ENCODE measurements at regions not wholly inside any gene's neighbourhood (a gene's known extent, or its start where the extent isn't known, plus 50 kb on each side); places are given as distances from the start of the nearest gene placed in this dataset.

DNA sequence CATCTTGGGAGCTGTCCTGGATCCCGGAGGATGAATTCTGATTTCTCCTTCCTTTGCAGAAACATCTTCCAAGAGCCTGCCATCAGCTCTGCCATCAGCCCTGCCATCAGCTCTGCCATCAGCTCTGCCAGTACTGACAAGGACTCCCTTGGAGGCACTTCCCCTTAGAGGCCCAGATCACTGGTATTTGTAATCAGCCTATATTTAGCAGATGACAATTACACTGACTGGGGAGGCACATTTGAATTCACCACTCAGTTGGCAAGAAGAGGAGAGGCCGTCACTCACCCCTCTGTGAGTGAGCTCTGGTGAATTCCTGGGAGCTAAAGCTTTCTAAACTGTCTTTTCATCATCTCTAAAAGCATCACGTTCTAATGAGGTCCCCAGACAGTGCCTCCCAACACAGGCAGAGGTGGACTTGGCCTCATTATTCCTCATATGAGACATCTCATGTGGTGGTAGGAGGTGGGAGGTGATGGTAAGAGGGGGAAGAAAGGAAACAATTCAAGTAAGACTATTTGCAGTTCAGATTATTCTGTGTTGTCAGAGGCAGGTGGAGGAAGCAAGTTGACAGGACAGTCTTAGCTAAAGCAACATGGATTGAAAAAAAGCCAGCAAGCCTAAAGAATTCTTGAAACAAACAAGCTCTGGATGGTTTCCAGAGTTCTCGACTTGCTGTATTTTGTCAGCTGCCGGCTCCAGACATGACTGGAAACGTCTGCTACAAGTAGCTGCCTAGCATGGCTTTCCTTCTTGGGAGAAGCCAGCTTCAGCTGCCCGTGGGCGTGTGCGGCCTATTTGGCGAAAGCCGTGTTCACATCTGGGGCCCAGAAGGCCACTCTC, 771.7 kb downstream of the TBC1D22A start:
- H3K4me3 ChIP-seq (ENCODE audit: low read depth, low read length): no peak overlapping the region
- DNase-seq (ENCODE audit: low read depth): no peak
- TF ChIP-seq, protein P1, sequence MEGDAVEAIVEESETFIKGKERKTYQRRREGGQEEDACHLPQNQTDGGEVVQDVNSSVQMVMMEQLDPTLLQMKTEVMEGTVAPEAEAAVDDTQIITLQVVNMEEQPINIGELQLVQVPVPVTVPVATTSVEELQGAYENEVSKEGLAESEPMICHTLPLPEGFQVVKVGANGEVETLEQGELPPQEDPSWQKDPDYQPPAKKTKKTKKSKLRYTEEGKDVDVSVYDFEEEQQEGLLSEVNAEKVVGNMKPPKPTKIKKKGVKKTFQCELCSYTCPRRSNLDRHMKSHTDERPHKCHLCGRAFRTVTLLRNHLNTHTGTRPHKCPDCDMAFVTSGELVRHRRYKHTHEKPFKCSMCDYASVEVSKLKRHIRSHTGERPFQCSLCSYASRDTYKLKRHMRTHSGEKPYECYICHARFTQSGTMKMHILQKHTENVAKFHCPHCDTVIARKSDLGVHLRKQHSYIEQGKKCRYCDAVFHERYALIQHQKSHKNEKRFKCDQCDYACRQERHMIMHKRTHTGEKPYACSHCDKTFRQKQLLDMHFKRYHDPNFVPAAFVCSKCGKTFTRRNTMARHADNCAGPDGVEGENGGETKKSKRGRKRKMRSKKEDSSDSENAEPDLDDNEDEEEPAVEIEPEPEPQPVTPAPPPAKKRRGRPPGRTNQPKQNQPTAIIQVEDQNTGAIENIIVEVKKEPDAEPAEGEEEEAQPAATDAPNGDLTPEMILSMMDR (IDR thresholded peaks at IDR 0.05; ENCODE audit: control insufficient read depth, extremely low read depth, insufficient read depth): no peak

DNA sequence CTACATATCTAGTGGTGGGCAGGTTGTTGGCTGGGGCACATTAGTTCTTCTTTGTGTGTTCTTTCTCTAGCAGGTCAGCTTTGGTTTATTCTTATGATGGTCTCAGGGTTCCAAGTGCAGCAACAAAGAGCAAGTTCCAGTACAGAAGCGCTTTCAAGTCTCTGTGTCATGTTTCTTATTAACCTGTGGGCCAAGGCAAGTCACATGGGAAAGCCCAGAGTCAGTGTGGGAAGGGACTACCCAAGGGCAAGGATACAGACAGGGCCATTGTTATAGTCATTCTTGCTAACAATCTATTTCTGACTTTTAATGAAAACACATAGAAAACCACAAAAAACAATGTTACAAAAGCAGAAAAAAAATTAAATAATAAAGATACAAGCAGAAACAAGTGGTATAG, 754.6 kb downstream of the TBC1D22A start:
- no peak for DNase-seq (ENCODE audit: low read depth)
- no peak overlapping the region for H3K4me3 ChIP-seq (ENCODE audit: low read depth, low read length)
- TF ChIP-seq, protein P1 (IDR thresholded peaks at IDR 0.05; ENCODE audit: control insufficient read depth, extremely low read depth, insufficient read depth): no peak

DNA sequence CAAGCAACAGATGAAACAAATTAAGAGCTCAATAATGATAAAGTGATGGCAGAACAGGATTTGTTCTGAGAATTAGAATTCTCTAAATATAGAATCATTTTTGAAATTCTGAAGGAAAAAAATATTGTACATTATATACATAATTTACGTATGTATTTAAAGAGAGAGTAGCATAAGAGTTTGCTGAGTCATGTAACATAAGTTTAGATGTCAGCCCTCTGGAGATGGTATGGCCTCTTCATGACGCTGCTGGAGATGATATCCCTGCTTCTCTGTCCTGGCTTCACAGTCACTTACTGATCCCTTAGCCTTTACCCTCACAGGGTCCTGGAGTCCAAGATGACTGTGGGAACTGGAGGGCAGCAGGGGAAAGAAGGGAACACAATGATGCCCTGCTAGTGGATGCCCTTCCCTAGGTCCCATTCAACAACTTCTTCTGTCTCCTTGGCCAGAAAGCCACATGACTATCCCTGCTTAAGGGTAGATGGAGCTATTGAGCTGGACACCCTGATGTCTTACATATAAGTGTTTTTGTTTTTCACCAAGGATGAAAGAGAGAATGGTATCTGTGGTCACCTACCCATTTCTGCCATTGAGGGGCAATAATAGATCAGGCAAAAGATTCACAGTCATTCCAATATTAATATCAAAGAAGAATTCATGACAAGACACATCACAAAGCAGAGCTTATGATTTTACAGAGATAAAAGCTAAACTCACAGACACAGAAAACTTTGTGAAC, 753.1 kb downstream of the TBC1D22A start:
- no peak overlapping the region for H3K4me3 ChIP-seq (ENCODE audit: low read depth, low read length)
- DNase-seq (ENCODE audit: low read depth): no peak
- TF ChIP-seq, protein P1 (IDR thresholded peaks at IDR 0.05; ENCODE audit: control insufficient read depth, extremely low read depth, insufficient read depth): peak; percentile 32; the same call in 1 of the 2 replicates

DNA sequence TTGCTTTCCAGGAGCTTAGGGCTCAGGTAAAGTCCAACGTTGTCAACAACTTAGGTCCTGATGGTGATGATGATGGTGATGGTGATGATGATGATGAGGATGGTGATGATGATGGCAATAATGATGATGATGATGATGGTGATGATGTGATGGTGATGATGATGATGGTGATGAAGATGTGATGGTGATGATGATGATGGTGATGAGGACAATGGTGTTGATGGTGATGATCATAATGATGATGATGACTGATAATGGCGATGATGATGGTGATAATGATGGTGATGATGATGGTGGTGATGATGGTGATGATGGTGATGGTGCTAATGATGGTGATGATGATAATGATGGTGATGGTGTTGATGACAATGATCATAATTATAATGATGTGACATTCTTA, 750.2 kb downstream of the TBC1D22A start:
- TF ChIP-seq, protein P1 (IDR thresholded peaks at IDR 0.05; ENCODE audit: control insufficient read depth, extremely low read depth, insufficient read depth): no peak
- DNase-seq (ENCODE audit: low read depth): no peak
- no peak overlapping the region for H3K4me3 ChIP-seq (ENCODE audit: low read depth, low read length)

DNA sequence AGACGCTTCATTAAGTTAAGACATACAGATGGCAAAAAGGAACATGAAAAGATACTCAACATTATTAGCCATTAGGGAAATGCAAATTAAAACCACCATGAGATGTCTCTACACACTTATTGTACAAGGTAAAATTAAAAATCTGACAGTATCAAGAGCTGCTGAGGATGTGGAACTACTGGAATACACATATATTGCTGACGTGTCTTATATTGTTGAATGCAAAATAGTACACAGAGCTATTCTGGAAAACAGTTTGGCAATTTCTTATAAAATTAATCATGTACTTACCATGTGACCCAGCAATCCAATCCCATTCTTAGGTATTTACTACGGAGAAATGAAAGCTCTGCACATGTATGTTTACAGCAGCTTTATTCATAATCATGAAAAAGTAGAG, 742.5 kb downstream of the TBC1D22A start:
- DNase-seq (ENCODE audit: low read depth): no peak
- TF ChIP-seq, protein P1 (IDR thresholded peaks at IDR 0.05; ENCODE audit: control insufficient read depth, extremely low read depth, insufficient read depth): no peak
- H3K4me3 ChIP-seq (ENCODE audit: low read depth, low read length): no peak overlapping the region

DNA sequence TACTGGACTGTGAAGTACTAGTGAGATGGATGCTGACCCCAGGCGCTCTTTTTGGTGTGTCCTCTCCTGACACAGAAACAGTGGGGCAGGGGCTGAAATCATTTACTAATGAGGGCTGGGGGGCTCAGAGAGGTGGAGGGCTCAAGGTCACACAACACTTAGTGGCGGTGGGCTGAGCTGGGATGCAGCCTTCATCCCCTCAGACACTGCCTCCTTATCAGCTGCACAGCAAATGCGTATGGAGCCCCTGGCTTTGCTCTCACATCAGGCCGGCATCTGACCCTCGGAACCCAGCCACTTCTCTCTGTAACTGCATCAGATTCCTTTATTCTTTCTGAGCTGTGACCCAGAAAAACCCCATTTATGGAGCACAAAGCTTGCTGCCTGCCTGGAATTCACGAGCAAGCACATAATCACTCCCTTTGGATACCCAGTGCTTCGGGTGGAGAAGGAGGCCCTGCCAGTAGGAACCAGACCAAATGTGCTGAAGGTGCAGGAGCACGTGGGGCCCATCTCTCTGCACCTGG, 736.6 kb downstream of the TBC1D22A start:
- TF ChIP-seq, protein P1 (IDR thresholded peaks at IDR 0.05; ENCODE audit: control insufficient read depth, extremely low read depth, insufficient read depth): no peak
- H3K4me3 ChIP-seq (ENCODE audit: low read depth, low read length): no peak overlapping the region
- DNase-seq (ENCODE audit: low read depth): no peak
